ENCODE measurements at regions not wholly inside any gene's neighbourhood (a gene's known extent, or its start where the extent isn't known, plus 50 kb on each side); places are given as distances from the start of the nearest gene placed in this dataset.

DNA sequence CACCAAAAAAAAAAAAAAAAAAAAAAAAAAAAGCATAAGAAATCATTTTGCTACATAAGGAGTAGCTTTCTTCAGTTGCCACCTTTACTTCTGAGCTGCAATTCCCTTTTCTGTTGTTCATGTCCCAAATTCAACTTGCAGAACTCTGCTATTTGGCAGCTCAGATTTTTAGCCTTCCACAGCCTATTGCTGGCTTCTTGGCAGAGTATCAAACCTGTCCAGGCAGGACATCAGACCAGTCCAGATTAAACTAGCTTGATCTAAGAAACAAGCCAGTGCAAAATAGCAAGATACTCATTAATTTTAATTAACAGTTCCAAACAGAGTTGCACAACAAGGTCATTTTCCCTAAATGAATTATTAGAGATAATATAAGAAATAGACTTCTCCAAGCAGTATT lies 123.6 kb upstream of the NR3C2 start (continued):
- TF ChIP-seq, protein P1, sequence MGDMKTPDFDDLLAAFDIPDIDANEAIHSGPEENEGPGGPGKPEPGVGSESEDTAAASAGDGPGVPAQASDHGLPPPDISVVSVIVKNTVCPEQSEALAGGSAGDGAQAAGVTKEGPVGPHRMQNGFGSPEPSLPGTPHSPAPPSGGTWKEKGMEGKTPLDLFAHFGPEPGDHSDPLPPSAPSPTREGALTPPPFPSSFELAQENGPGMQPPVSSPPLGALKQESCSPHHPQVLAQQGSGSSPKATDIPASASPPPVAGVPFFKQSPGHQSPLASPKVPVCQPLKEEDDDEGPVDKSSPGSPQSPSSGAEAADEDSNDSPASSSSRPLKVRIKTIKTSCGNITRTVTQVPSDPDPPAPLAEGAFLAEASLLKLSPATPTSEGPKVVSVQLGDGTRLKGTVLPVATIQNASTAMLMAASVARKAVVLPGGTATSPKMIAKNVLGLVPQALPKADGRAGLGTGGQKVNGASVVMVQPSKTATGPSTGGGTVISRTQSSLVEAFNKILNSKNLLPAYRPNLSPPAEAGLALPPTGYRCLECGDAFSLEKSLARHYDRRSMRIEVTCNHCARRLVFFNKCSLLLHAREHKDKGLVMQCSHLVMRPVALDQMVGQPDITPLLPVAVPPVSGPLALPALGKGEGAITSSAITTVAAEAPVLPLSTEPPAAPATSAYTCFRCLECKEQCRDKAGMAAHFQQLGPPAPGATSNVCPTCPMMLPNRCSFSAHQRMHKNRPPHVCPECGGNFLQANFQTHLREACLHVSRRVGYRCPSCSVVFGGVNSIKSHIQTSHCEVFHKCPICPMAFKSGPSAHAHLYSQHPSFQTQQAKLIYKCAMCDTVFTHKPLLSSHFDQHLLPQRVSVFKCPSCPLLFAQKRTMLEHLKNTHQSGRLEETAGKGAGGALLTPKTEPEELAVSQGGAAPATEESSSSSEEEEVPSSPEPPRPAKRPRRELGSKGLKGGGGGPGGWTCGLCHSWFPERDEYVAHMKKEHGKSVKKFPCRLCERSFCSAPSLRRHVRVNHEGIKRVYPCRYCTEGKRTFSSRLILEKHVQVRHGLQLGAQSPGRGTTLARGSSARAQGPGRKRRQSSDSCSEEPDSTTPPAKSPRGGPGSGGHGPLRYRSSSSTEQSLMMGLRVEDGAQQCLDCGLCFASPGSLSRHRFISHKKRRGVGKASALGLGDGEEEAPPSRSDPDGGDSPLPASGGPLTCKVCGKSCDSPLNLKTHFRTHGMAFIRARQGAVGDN (IDR thresholded peaks at IDR 0.05): no peak
- TF ChIP-seq SMARCA5 (IDR thresholded peaks at IDR 0.05) (no peak), ZZZ3 (IDR thresholded peaks at IDR 0.05; ENCODE audit: control insufficient read depth, insufficient read length, low read depth) (no peak), SMC3 (IDR thresholded peaks at IDR 0.05; ENCODE audit: borderline replicate concordance, low read length) (no peak), EP300 (IDR thresholded peaks at IDR 0.05; ENCODE audit: borderline replicate concordance in 1 of 2, control insufficient read depth in 1 of 2, low read depth in 2 of 2, low read length in 2 of 2) (no peak), TBL1XR1 (IDR thresholded peaks at IDR 0.05; ENCODE audit: low read depth, low read length) (no peak), SIN3A (IDR thresholded peaks at IDR 0.05; ENCODE audit: low read depth, low read length) (no peak), BACH1 (IDR thresholded peaks at IDR 0.05; ENCODE audit: borderline replicate concordance) (no peak), ETV6 (conservative IDR thresholded peaks at IDR 0.05 in 1 of 2, IDR thresholded peaks at IDR 0.05 in 1 of 2; ENCODE audit: borderline replicate concordance in 1 of 2, low read depth in 1 of 2) (no peak), MEF2A (IDR thresholded peaks at IDR 0.05; ENCODE audit: insufficient read depth, low read depth, low read length) (no peak), PAX8 (IDR thresholded peaks at IDR 0.05) (no peak)

Data from GM12878 (cell line).